ENCODE measurements at regions not wholly inside any gene's neighbourhood (a gene's known extent, or its start where the extent isn't known, plus 50 kb on each side); places are given as distances from the start of the nearest gene placed in this dataset.

- TF ChIP-seq EZH2phosphoT487 (IDR thresholded peaks at IDR 0.05; ENCODE audit: borderline replicate concordance, low read length) (no peak), EZH2 (IDR thresholded peaks at IDR 0.05; ENCODE audit: low read length, unreplicated experiment) (no peak)
Observed at GRCh38 chr12:124369055-124369826, 74.3 kb downstream of the RFLNA start.

Data from PC-3 (cell line).